Natural killer cell (primary cell): ENCODE measurements at regions not wholly inside any gene's neighbourhood (a gene's known extent, or its start where the extent isn't known, plus 50 kb on each side); places are given as distances from the start of the nearest gene placed in this dataset.

Experiments used
- ATAC-seq, 3 donors: fragments of 150-1000 bp in 2 of 3; fragments of 200-7000 bp in 1 of 3; cut with Tn5 transposase; 1 replicate in 1 of 3; 2 replicates in 2 of 3; pipeline ENCODE4 v1.10.0; 2021; ENCODE audit warnings: mild to moderate bottlenecking in 2 of 3, moderate library complexity in 2 of 3
- DNase-seq, 2 donors: peaks; one replicate each; pipeline versions ENCODE4 v3.0.0 to v3.0.0-alpha.2; 2013 to 2021; ENCODE audit warnings: mixed read lengths in 1 of 2
- H3K27ac ChIP-seq: one replicate; pipeline ENCODE4 v1.5.1; 2013; ENCODE audit warnings: mild to moderate bottlenecking, low read length
- H3K27me3 ChIP-seq: one replicate; pipeline ENCODE4 v1.6.1; 2013; ENCODE audit warnings: low read length; ENCODE audit not compliant: control insufficient read depth, insufficient read depth
- H3K36me3 ChIP-seq: one replicate; pipeline ENCODE4 v1.6.1; 2013; ENCODE audit warnings: low read length; ENCODE audit not compliant: control insufficient read depth, insufficient read depth
- H3K4me1 ChIP-seq: one replicate; pipeline ENCODE4 v1.6.1; 2013; ENCODE audit warnings: low read length; ENCODE audit not compliant: control insufficient read depth, insufficient read depth
- H3K4me3 ChIP-seq: one replicate; pipeline ENCODE4 v1.5.1; 2013; ENCODE audit warnings: low read length
- H3K9me3 ChIP-seq: one replicate; pipeline ENCODE4 v1.6.1; 2013; ENCODE audit warnings: low read length; ENCODE audit not compliant: control insufficient read depth, insufficient read depth
- H3K27ac Mint-ChIP-seq, 2 donors: one replicate each; pipeline ENCODE4 v1.8.0; 2022; ENCODE audit warnings: mild to moderate bottlenecking in 2 of 2, mixed read lengths in 2 of 2, moderate library complexity in 1 of 2
- H3K27me3 Mint-ChIP-seq, 2 donors: one replicate each; pipeline ENCODE4 v1.8.0; 2022; ENCODE audit warnings: low read depth in 2 of 2, mixed read lengths in 2 of 2
- H3K36me3 Mint-ChIP-seq: one replicate; pipeline ENCODE4 v1.8.0; 2022; ENCODE audit warnings: mixed read lengths
- H3K4me1 Mint-ChIP-seq, 2 donors: one replicate each; pipeline ENCODE4 v1.8.0; 2022; ENCODE audit warnings: mixed read lengths in 2 of 2
- H3K4me3 Mint-ChIP-seq: one replicate; pipeline ENCODE4 v1.8.0; 2022; ENCODE audit warnings: mild to moderate bottlenecking, moderate library complexity, mixed read lengths
- H3K9me3 Mint-ChIP-seq, 2 donors: one replicate each; pipeline ENCODE4 v1.8.0; 2022; ENCODE audit warnings: mixed read lengths in 2 of 2
- WGBS: methylation state at CpG from one replicate; pipeline ENCODE4 v1.1.7; 2013; ENCODE audit warnings: missing lambda C conversion rate; ENCODE audit not compliant: insufficient coverage; 5-methylcytosine and 5-hydroxymethylcytosine counted together
- intact Hi-C: fragments of 100-400 bp; cut with micrococcal nuclease; formaldehyde crosslinking; loops from one replicate; pipeline ENCODE4 v1.14.2; 2022
- TF ChIP-seq, protein P1 (sequence below): fragments of 200-600 bp; IDR thresholded peaks from one replicate; pipeline ENCODE4 v1.8.0; 2022; ENCODE audit warnings: antibody characterized with exemption

DNA sequence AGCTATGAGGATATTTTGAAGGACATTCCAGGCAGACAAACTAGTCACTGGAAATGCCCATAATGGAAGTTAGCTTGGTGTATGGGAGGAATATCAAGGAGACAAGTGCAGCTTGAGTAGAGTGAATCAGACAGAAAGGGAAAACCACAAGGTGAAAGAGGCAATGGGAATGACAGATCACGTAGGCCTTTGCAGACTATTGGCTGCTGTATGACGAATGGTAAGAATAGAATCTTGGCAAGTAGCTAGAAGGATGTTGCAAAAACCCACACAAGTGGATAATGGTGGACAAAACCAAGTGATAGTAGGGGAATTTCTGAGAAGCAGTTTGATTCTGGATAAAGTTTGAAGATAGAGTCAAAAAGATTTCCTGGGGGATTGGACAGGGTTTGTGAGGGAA, 196.9 kb upstream of the NOVA1 start:
- no peak overlapping the region for H3K4me3 ChIP-seq
- H3K36me3 Mint-ChIP-seq = no peaks in the 10 kb centered on the region
- intact Hi-C loops = no loop called here
- no peaks in the 10 kb centered on the region for H3K27me3 ChIP-seq
- 83% methylated on average over 2 of the region's 2 CpGs for WGBS
- no peaks in the 10 kb centered on the region for H3K4me1 Mint-ChIP-seq
- peaks cover 15 to 20% of the 10 kb centered on the region in 2 donors for H3K9me3 Mint-ChIP-seq
- no peaks in the 10 kb centered on the region for H3K36me3 ChIP-seq
- no peak overlapping the region for H3K4me3 Mint-ChIP-seq
- TF ChIP-seq, protein P1, sequence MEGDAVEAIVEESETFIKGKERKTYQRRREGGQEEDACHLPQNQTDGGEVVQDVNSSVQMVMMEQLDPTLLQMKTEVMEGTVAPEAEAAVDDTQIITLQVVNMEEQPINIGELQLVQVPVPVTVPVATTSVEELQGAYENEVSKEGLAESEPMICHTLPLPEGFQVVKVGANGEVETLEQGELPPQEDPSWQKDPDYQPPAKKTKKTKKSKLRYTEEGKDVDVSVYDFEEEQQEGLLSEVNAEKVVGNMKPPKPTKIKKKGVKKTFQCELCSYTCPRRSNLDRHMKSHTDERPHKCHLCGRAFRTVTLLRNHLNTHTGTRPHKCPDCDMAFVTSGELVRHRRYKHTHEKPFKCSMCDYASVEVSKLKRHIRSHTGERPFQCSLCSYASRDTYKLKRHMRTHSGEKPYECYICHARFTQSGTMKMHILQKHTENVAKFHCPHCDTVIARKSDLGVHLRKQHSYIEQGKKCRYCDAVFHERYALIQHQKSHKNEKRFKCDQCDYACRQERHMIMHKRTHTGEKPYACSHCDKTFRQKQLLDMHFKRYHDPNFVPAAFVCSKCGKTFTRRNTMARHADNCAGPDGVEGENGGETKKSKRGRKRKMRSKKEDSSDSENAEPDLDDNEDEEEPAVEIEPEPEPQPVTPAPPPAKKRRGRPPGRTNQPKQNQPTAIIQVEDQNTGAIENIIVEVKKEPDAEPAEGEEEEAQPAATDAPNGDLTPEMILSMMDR = no peak
- ATAC-seq = no peak
- H3K27me3 Mint-ChIP-seq = no peaks in the 10 kb centered on the region
- H3K9me3 ChIP-seq = no peaks in the 10 kb centered on the region
- no peak overlapping the region for H3K27ac ChIP-seq
- no peaks in the 10 kb centered on the region for H3K4me1 ChIP-seq
- DNase-seq = no peak
- no peak overlapping the region for H3K27ac Mint-ChIP-seq

DNA sequence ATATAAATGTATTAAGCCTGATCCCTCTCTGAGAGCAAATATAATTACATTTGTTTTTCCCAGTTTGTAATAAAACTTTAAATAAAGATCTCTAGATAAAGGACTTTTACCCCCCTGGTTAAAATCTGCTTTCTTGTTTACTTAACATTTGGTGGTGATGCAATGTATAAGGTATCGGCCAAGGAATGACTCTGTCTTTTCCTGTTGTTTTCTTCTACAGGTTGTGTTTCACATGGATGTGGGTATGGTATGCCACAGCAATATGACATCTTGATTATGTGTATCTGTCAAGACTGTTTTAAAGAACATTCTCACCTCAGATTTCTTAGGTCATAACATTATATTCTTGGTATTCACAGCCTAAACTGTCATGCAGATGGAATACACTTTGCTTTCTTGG, 210.6 kb upstream of the NOVA1 start:
- intact Hi-C loops = no loop called here
- WGBS = no CpG with 5 or more reads among the region's 1 CpG
- Mint-ChIP-seq H3K4me3 (no peak overlapping the region), H3K36me3 (no peaks in the 10 kb centered on the region), H3K9me3 (peaks cover 2 to 4% of the 10 kb centered on the region in 2 donors), H3K4me1 (no peaks in the 10 kb centered on the region), H3K27me3 (no peaks in the 10 kb centered on the region), H3K27ac (no peak overlapping the region)
- Histone ChIP-seq H3K36me3 (no peaks in the 10 kb centered on the region), H3K27me3 (no peaks in the 10 kb centered on the region), H3K4me3 (no peak overlapping the region), H3K27ac (no peak overlapping the region), H3K9me3 (peaks cover 3% of the 10 kb centered on the region), H3K4me1 (no peaks in the 10 kb centered on the region)
- DNase-seq (no peak), ATAC-seq (no peak)
- TF ChIP-seq, protein P1 = no peak

DNA sequence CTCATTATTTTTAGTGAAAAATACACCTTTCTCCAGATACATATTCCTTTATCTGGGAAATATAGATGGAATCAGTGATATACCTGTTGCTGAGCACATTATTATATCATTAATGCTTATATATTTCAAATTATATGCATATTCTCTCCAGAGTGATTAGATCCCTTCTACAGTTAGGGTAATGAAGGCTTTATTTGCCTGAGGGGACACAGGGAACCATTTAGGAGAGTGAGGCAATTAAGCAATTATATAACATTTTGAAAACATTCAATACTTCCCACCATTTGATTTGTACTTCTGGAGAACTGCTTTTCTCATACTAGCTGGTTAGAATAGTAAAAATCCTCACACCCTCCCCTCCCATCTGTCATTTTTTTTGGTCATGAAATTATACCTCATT, 212.8 kb upstream of the NOVA1 start:
- no peaks in the 10 kb centered on the region for H3K27me3 Mint-ChIP-seq
- Histone ChIP-seq H3K4me3 (no peak overlapping the region), H3K4me1 (no peaks in the 10 kb centered on the region), H3K9me3 (peaks cover 3% of the 10 kb centered on the region), H3K36me3 (no peaks in the 10 kb centered on the region), H3K27me3 (no peaks in the 10 kb centered on the region), H3K27ac (no peak overlapping the region)
- peaks cover 2% of the 10 kb centered on the region in 2 donors for H3K9me3 Mint-ChIP-seq
- no peak overlapping the region for H3K27ac Mint-ChIP-seq
- intact Hi-C loops = no loop called here
- TF ChIP-seq, protein P1 = no peak
- no peak overlapping the region for H3K4me3 Mint-ChIP-seq
- ATAC-seq (no peak), DNase-seq (no peak)
- H3K36me3 Mint-ChIP-seq = no peaks in the 10 kb centered on the region
- no peaks in the 10 kb centered on the region for H3K4me1 Mint-ChIP-seq

DNA sequence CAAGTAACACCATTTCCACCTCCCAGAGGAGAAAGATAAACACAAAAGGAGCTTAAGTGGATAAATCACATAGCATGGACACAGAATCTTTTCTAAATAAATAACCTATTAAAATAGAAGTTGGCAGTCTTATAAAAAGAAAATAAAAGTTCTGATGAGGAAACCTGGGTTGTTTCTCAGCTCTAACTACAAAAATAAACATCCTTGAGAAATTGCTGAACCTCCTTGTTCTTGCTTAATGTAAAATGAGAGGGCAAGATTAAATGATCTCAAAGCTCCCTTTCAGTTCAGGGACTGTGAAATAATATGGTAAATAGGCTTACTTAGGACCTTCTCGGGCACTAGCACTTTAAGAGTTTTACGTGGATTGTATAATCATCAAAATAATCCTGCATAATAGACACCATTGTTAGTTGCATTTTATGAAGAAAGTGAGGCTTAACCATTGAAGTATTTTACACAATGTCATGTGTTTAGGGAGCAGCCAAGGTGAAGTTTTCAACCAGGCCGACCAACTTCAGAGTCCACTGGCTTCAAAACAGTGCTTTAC, 214.0 kb upstream of the NOVA1 start:
- Mint-ChIP-seq H3K27me3 (no peaks in the 10 kb centered on the region), H3K4me3 (no peak overlapping the region), H3K27ac (no peak overlapping the region), H3K36me3 (no peaks in the 10 kb centered on the region), H3K9me3 (peaks cover 2 to 5% of the 10 kb centered on the region in 2 donors), H3K4me1 (no peaks in the 10 kb centered on the region)
- Histone ChIP-seq H3K4me3 (no peak overlapping the region), H3K27me3 (no peaks in the 10 kb centered on the region), H3K36me3 (no peaks in the 10 kb centered on the region), H3K9me3 (peaks cover under 1% of the 10 kb centered on the region), H3K27ac (no peak overlapping the region), H3K4me1 (no peaks in the 10 kb centered on the region)
- intact Hi-C loops = no loop called here
- TF ChIP-seq, protein P1 = no peak
- DNase-seq (no peak), ATAC-seq (no peak)
- WGBS = 71% methylated on average over 2 of the region's 3 CpGs
